HCT116 (cell line): ENCODE measurements at regions not wholly inside any gene's neighbourhood (a gene's known extent, or its start where the extent isn't known, plus 50 kb on each side); places are given as distances from the start of the nearest gene placed in this dataset.

Experiments used
- ATAC-seq: fragments of 200-7000 bp; cut with Tn5 transposase; 2 replicates; pipeline ENCODE4 v1.9.1; 2020; ENCODE audit warnings: mild to moderate bottlenecking, moderate library complexity
- BruUV-seq: library from RNA; stranded (reverse); fragments of 400-500 nt; replicated peaks from 2 replicates; lab custom pipeline; 2021; lab: Mats Ljungman, UMichigan
- CTCF ChIA-PET: fragments of 300-600 bp; sonication (Branson Sonifier 250); formaldehyde crosslinking; loops from one replicate; lab custom pipeline; 2021; ENCODE audit warnings: antibody characterized with exemption; lab: Charles Lee
- POLR2A ChIA-PET: fragments of 300-600, 350-600 bp; sonication (Branson Sonifier 250); formaldehyde crosslinking; loops from one replicate; lab custom pipeline; 2021; ENCODE audit warnings: antibody characterized with exemption; lab: Charles Lee
- RAD21 ChIA-PET, 2 experiments: fragments of 300-600 bp; sonication (Branson Sonifier 250); formaldehyde crosslinking; loops; one replicate each; lab custom pipeline; 2023; ENCODE audit warnings: low total read pairs in 2 of 2; ENCODE audit not compliant: uncharacterized antibody in 2 of 2, unreplicated experiment in 2 of 2, low non-redundant PET in 1 of 2; lab: Charles Lee
- DNase-seq: peaks from one replicate; pipeline ENCODE4 v3.0.0-alpha.2; 2010; ENCODE audit warnings: low read depth, low spot score
- H2AFZ ChIP-seq: fragments of 200-600 bp; shearing (Covaris generic), sonication (generic); 2 replicates; pipeline ENCODE4 v1.6.1; 2017; ENCODE audit warnings: low read depth, mixed run types, mixed read lengths, antibody characterized with exemption, low read length; ENCODE audit not compliant: poor library complexity, severe bottlenecking
- H3K27ac ChIP-seq: 2 replicates; pipeline ENCODE4 v1.5.1; 2012; ENCODE audit warnings: low read depth, low read length
- H3K27me3 ChIP-seq: fragments of 200-600 bp; sonication (generic); 2 replicates; pipeline ENCODE4 v1.6.1; 2016; ENCODE audit warnings: mixed run types, low read length, mixed read lengths; ENCODE audit not compliant: insufficient read depth
- H3K36me3 ChIP-seq, 2 experiments: fragments of 200-500 bp in 1 of 2; fragments of 200-600 bp in 1 of 2; sonication (Bioruptor generic) in 1 of 2; sonication (generic) in 1 of 2; 2 replicates each; pipeline versions ENCODE4 v1.5.1 to v1.6.1; 2014 to 2016; ENCODE audit warnings: low read length in 2 of 2, inconsistent platforms in 1 of 2, mixed read lengths in 1 of 2, mixed run types in 1 of 2; ENCODE audit not compliant: insufficient read depth in 2 of 2, control insufficient read depth in 1 of 2
- H3K4me1 ChIP-seq, 2 experiments: fragments of 200-600 bp in 1 of 2; sonication (generic) in 1 of 2; 2 replicates each; pipeline versions ENCODE4 v1.5.1 to v1.6.1; 2012 to 2017; ENCODE audit warnings: low read length in 2 of 2, inconsistent platforms in 1 of 2, mild to moderate bottlenecking in 1 of 2, mixed read lengths in 1 of 2, mixed run types in 1 of 2, moderate library complexity in 1 of 2; ENCODE audit not compliant: insufficient read depth in 2 of 2, control insufficient read depth in 1 of 2
- H3K4me2 ChIP-seq: fragments of 200-600 bp; sonication (generic); 2 replicates; pipeline ENCODE4 v1.6.1; 2017; ENCODE audit warnings: mixed run types, low read length, mixed read lengths
- H3K4me3 ChIP-seq, 2 experiments: fragments of 200-600 bp in 1 of 2; sonication (generic) in 1 of 2; replicated peaks in 1 of 2; 2 replicates each; pipeline ENCODE4 v1.5.1; 2011 to 2016; ENCODE audit warnings: low read length in 2 of 2, control low read depth in 1 of 2, low read depth in 1 of 2, mild to moderate bottlenecking in 1 of 2, mixed read lengths in 1 of 2, mixed run types in 1 of 2
- H3K79me2 ChIP-seq: fragments of 200-600 bp; sonication (generic); 2 replicates; pipeline ENCODE4 v1.6.1; 2017; ENCODE audit warnings: mild to moderate bottlenecking, mixed run types, low read length, moderate library complexity, mixed read lengths; ENCODE audit not compliant: insufficient read depth
- H3K9ac ChIP-seq: fragments of 200-600 bp; sonication (generic); 2 replicates; pipeline ENCODE4 v1.6.1; 2016; ENCODE audit warnings: low read length, mixed read lengths
- H3K9me2 ChIP-seq: fragments of 200-600 bp; sonication (generic), shearing (Covaris generic); 2 replicates; pipeline ENCODE4 v1.6.1; 2017; ENCODE audit warnings: mixed run types, mild to moderate bottlenecking, moderate library complexity; ENCODE audit not compliant: insufficient read depth
- H3K9me3 ChIP-seq, 2 experiments: fragments of 200-500 bp in 1 of 2; fragments of 200-600 bp in 1 of 2; sonication (Bioruptor generic) in 1 of 2; sonication (generic) in 1 of 2; 2 replicates each; pipeline ENCODE4 v1.6.1; 2014 to 2017; ENCODE audit warnings: low read length in 2 of 2, mixed read lengths in 2 of 2, inconsistent platforms in 1 of 2, low read depth in 1 of 2, mild to moderate bottlenecking in 1 of 2, mixed run types in 1 of 2, moderate library complexity in 1 of 2; ENCODE audit not compliant: control insufficient read depth in 1 of 2, insufficient read depth in 1 of 2
- H4K20me1 ChIP-seq: fragments of 200-600 bp; sonication (generic), shearing (Covaris generic); 2 replicates; pipeline ENCODE4 v1.6.1; 2017; ENCODE audit warnings: mixed run types, mild to moderate bottlenecking, moderate library complexity; ENCODE audit not compliant: insufficient read depth
- ATF3 ChIP-seq: IDR thresholded peaks from 2 replicates; pipeline ENCODE4 v1.6.1; 2012
- CEBPB ChIP-seq: IDR thresholded peaks from 2 replicates; pipeline ENCODE4 v1.6.1; 2012; ENCODE audit warnings: low read depth
- CTCF ChIP-seq, 3 experiments: fragments of 200-600 bp in 1 of 3; sonication (generic) in 1 of 3; IDR thresholded peaks in 2 of 3; conservative IDR thresholded peaks in 1 of 3; 2 replicates each; pipeline ENCODE4 v1.5.1; 2012 to 2017; ENCODE audit warnings: low read depth in 2 of 3, low read length in 2 of 3, antibody characterized with exemption in 1 of 3, borderline replicate concordance in 1 of 3, control low read depth in 1 of 3, mild to moderate bottlenecking in 1 of 3, mixed read lengths in 1 of 3, mixed run types in 1 of 3, moderate library complexity in 1 of 3; ENCODE audit not compliant: insufficient read depth in 1 of 3
- EGR1 ChIP-seq: IDR thresholded peaks from 2 replicates; pipeline ENCODE4 v1.6.1; 2012; ENCODE audit warnings: low read depth
- ELF1 ChIP-seq: IDR thresholded peaks from 2 replicates; pipeline ENCODE4 v1.6.1; 2012; ENCODE audit warnings: low read depth, borderline replicate concordance
- EZH2phosphoT487 ChIP-seq: fragments of 200-600 bp; IDR thresholded peaks from 2 replicates; pipeline ENCODE4 v1.6.1; 2018; ENCODE audit warnings: antibody characterized with exemption, borderline replicate concordance
- POLR2AphosphoS5 ChIP-seq: IDR thresholded peaks from 2 replicates; pipeline ENCODE4 v1.6.1; 2011; ENCODE audit warnings: mild to moderate bottlenecking, low read depth, low read length, moderate library complexity
- YY1 ChIP-seq: IDR thresholded peaks from 2 replicates; pipeline ENCODE4 v1.6.1; 2011; ENCODE audit warnings: low read length, low read depth, moderate library complexity, mild to moderate bottlenecking; ENCODE audit not compliant: insufficient replicate concordance; ENCODE audit errors: extremely low read depth
- ZFX ChIP-seq: fragments of 450-650 bp; IDR thresholded peaks from 2 replicates; pipeline ENCODE4 v1.6.1; 2017
- intact Hi-C: fragments of 100-400 bp; cut with micrococcal nuclease; formaldehyde crosslinking; loops from 2 replicates; pipeline ENCODE4 v1.10.0; 2022

GRCh38 chr1:55604179-55604578, 389.0 kb upstream of the USP24 start:
- ChIA-PET POLR2A (no interaction called here), RAD21 (no interaction called here), CTCF (no interaction called here)
- no peaks in the 10 kb centered on the region for H3K36me3 ChIP-seq
- no peaks in the 10 kb centered on the region for H3K9me2 ChIP-seq
- H4K20me1 ChIP-seq = no peaks in the 10 kb centered on the region
- no TSS peak for BruUV-seq
- H3K4me3 ChIP-seq = no peak overlapping the region
- no peaks in the 10 kb centered on the region for H3K79me2 ChIP-seq
- peak overlapping the region; percentile 16 for H2AFZ ChIP-seq
- DNase-seq (no peak), ATAC-seq (no peak)
- no peak overlapping the region for H3K4me2 ChIP-seq
- H3K27me3 ChIP-seq = no peaks in the 10 kb centered on the region
- H3K27ac ChIP-seq = no peak overlapping the region
- H3K9me3 ChIP-seq = no peaks in the 10 kb centered on the region
- TF ChIP-seq ZFX = no peak
- no peak for TF ChIP-seq ATF3
- no peak for TF ChIP-seq EZH2phosphoT487
- TF ChIP-seq YY1 = no peak
- no peak for TF ChIP-seq CTCF (IDR thresholded peaks at IDR 0.05 in 2 of 3, conservative IDR thresholded peaks at IDR 0.05 in 1 of 3; ENCODE audit: borderline replicate concordance in 1 of 3, insufficient read depth in 1 of 3, low read depth in 2 of 3, low read length in 2 of 3)
- no peak for TF ChIP-seq ELF1
- TF ChIP-seq CEBPB = no peak
- TF ChIP-seq POLR2AphosphoS5 = no peak
- H3K4me1 ChIP-seq = no peaks in the 10 kb centered on the region
- no peak overlapping the region for H3K9ac ChIP-seq
- intact Hi-C loops = no loop called here

- no peaks in the 10 kb centered on the region for H3K9me3 ChIP-seq
- POLR2A ChIA-PET = no interaction called here
Measured at GRCh38 chr1:55600242-55600641, 385.1 kb upstream of the USP24 start.

More at GRCh38 chr1:55600242-55600641, 385.1 kb upstream of the USP24 start:
- no TSS peak for BruUV-seq
- Histone ChIP-seq H3K9ac (no peak overlapping the region), H3K9me2 (no peaks in the 10 kb centered on the region), H3K4me3 (no peak overlapping the region), H3K27me3 (no peaks in the 10 kb centered on the region), H3K4me1 (no peaks in the 10 kb centered on the region), H3K27ac (no peak overlapping the region), H3K79me2 (no peaks in the 10 kb centered on the region), H4K20me1 (no peaks in the 10 kb centered on the region), H2AFZ (no peak overlapping the region), H3K36me3 (no peaks in the 10 kb centered on the region), H3K4me2 (no peak overlapping the region)
- CTCF ChIA-PET = no interaction called here
- RAD21 ChIA-PET = no interaction called here
- DNase-seq (no peak), ATAC-seq (no peak)
- no peak for TF ChIP-seq EGR1
- intact Hi-C loops = no loop called here
